ELR (cell line): ENCODE measurements at regions not wholly inside any gene's neighbourhood (a gene's known extent, or its start where the extent isn't known, plus 50 kb on each side); places are given as distances from the start of the nearest gene placed in this dataset.
A peak's percentile ranks its signal among the peaks of the same experiment; 100 is the strongest.

Source experiments
- DNase-seq: peaks from one replicate; pipeline ENCODE4 v3.0.0-alpha.2; 2015; ENCODE audit warnings: low read depth

GRCh38 chr10:69684020-69684980 is 54.3 kb downstream of the FAM241B start:
- DNase-seq: peak; percentile 13

GRCh38 chr10:69684981-69685353 is 54.9 kb downstream of the FAM241B start:
- no peak for DNase-seq

- no peak for DNase-seq
These were observed 55.4 kb downstream of the FAM241B start for GRCh38 chr10:69685426-69685801.

- DNase-seq: no peak
These were observed 55.9 kb downstream of the FAM241B start for GRCh38 chr10:69685802-69686585.

GRCh38 chr10:69686866-69687265 is 56.8 kb downstream of the FAM241B start:
- DNase-seq: no peak

- DNase-seq: no peak
These were observed 57.4 kb downstream of the FAM241B start for GRCh38 chr10:69687426-69687825.

- no peak for DNase-seq
These were observed 62.2 kb downstream of the FAM241B start for GRCh38 chr10:69692267-69692666.

GRCh38 chr10:69692891-69693290 is 62.8 kb downstream of the FAM241B start:
- DNase-seq: no peak

- no peak for DNase-seq
These were observed 63.8 kb downstream of the FAM241B start for GRCh38 chr10:69693886-69694285.

- DNase-seq: peak; percentile 91
These were observed 66.2 kb downstream of the FAM241B start for GRCh38 chr10:69696073-69696731.

GRCh38 chr10:69697006-69697405 is 67.0 kb downstream of the FAM241B start:
- DNase-seq: no peak

GRCh38 chr10:69703256-69703655 is 73.2 kb downstream of the FAM241B start:
- DNase-seq: no peak

GRCh38 chr10:69703766-69704630 is 74.0 kb downstream of the FAM241B start:
- peak; percentile 94 for DNase-seq

GRCh38 chr10:69709366-69709941 is 79.4 kb downstream of the FAM241B start:
- DNase-seq: no peak

GRCh38 chr10:69710008-69710888 is 80.2 kb downstream of the FAM241B start:
- DNase-seq: no peak

- DNase-seq: no peak
These were observed 82.3 kb downstream of the FAM241B start for GRCh38 chr10:69712342-69712741.

GRCh38 chr10:69714572-69714971 is 84.5 kb downstream of the FAM241B start:
- no peak for DNase-seq

- no peak for DNase-seq
These were observed 85.3 kb downstream of the FAM241B start for GRCh38 chr10:69715156-69715898.

- no peak for DNase-seq
These were observed 85.7 kb upstream of the COL13A1 start for GRCh38 chr10:69715899-69716606.
